Liver (tissue), 3 donors: ENCODE measurements at regions not wholly inside any gene's neighbourhood (a gene's known extent, or its start where the extent isn't known, plus 50 kb on each side); places are given as distances from the start of the nearest gene placed in this dataset.

Experiments
- FOXA1 ChIP-seq: IDR thresholded peaks from 2 replicates; pipeline ENCODE4 v1.6.1; 2016; ENCODE audit warnings: antibody characterized with exemption
- GABPA ChIP-seq, 2 donors: IDR thresholded peaks in 1 of 2; conservative IDR thresholded peaks in 1 of 2; 2 replicates each; pipeline ENCODE4 v1.6.1; 2016; ENCODE audit warnings: antibody characterized with exemption in 2 of 2, mild to moderate bottlenecking in 1 of 2, moderate library complexity in 1 of 2
- HNF4G ChIP-seq: IDR thresholded peaks from 2 replicates; pipeline ENCODE4 v1.6.1; 2016; ENCODE audit warnings: antibody characterized with exemption
- JUND ChIP-seq, 2 donors: IDR thresholded peaks; 2 replicates each; pipeline ENCODE4 v1.6.1; 2016; ENCODE audit warnings: antibody characterized with exemption in 2 of 2
- RAD21 ChIP-seq, 2 donors: IDR thresholded peaks; 2 replicates each; pipeline ENCODE4 v1.6.1; 2016; ENCODE audit warnings: antibody characterized with exemption in 2 of 2, mild to moderate bottlenecking in 2 of 2
- RXRA ChIP-seq, 2 donors: IDR thresholded peaks; 2 replicates each; pipeline ENCODE4 v1.6.1; 2017 to 2018; ENCODE audit warnings: antibody characterized with exemption in 2 of 2, mild to moderate bottlenecking in 1 of 2
- SP1 ChIP-seq: IDR thresholded peaks from 2 replicates; pipeline ENCODE4 v1.6.1; 2018; ENCODE audit warnings: antibody characterized with exemption, mild to moderate bottlenecking
- TAF1 ChIP-seq: conservative IDR thresholded peaks from 2 replicates; pipeline ENCODE4 v1.6.1; 2016; ENCODE audit warnings: antibody characterized with exemption, mild to moderate bottlenecking
- YY1 ChIP-seq: IDR thresholded peaks from 2 replicates; pipeline ENCODE4 v1.6.1; 2016; ENCODE audit warnings: antibody characterized with exemption, mild to moderate bottlenecking
- TF ChIP-seq, protein P1 (sequence below): fragments of 150-350 bp; IDR thresholded peaks from 2 replicates; pipeline ENCODE4 v1.5.1; 2017; ENCODE audit warnings: improper control_type of control experiment, low read depth, low read length; ENCODE audit not compliant: missing input control
- TF ChIP-seq, protein P2 (sequence below): IDR thresholded peaks from 2 replicates; pipeline ENCODE4 v1.6.1; 2016; ENCODE audit warnings: antibody characterized with exemption
- TF ChIP-seq, protein P3 (sequence below): IDR thresholded peaks from 2 replicates; pipeline ENCODE4 v1.6.1; 2016; ENCODE audit warnings: antibody characterized with exemption, mild to moderate bottlenecking
- TF ChIP-seq, protein P4 (sequence below): IDR thresholded peaks from 2 replicates; pipeline ENCODE4 v1.6.1; 2016; ENCODE audit warnings: antibody characterized with exemption
- donor health status: healthy.
- donor health status: healthy.

DNA sequence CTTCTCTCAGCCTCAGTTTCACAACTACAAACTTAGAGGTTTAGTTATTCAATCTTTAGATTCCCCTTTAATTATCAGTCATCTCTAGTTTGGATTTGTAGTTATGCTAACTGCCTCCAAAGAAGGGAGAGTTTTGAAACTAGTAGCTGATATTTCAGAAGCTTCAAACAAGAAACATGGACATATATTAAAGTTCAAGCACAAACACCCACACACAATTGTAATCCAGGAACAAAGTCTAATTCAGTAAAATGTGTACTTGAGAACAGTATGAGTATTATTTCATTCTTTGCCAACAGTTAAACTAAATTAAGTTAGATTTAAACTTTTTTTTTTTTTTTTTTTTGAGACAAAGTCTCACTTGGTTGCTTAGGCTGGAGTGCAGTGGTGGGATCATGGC lies 71.2 kb upstream of the ABCA1 start:
- TF ChIP-seq, protein P1, sequence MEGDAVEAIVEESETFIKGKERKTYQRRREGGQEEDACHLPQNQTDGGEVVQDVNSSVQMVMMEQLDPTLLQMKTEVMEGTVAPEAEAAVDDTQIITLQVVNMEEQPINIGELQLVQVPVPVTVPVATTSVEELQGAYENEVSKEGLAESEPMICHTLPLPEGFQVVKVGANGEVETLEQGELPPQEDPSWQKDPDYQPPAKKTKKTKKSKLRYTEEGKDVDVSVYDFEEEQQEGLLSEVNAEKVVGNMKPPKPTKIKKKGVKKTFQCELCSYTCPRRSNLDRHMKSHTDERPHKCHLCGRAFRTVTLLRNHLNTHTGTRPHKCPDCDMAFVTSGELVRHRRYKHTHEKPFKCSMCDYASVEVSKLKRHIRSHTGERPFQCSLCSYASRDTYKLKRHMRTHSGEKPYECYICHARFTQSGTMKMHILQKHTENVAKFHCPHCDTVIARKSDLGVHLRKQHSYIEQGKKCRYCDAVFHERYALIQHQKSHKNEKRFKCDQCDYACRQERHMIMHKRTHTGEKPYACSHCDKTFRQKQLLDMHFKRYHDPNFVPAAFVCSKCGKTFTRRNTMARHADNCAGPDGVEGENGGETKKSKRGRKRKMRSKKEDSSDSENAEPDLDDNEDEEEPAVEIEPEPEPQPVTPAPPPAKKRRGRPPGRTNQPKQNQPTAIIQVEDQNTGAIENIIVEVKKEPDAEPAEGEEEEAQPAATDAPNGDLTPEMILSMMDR, result no peak
- TF ChIP-seq JUND (IDR thresholded peaks at IDR 0.05), result no peak
- TF ChIP-seq TAF1, result no peak
- TF ChIP-seq, protein P2, sequence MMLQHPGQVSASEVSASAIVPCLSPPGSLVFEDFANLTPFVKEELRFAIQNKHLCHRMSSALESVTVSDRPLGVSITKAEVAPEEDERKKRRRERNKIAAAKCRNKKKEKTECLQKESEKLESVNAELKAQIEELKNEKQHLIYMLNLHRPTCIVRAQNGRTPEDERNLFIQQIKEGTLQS, result no peak
- TF ChIP-seq SP1, result no peak
- TF ChIP-seq, protein P3, sequence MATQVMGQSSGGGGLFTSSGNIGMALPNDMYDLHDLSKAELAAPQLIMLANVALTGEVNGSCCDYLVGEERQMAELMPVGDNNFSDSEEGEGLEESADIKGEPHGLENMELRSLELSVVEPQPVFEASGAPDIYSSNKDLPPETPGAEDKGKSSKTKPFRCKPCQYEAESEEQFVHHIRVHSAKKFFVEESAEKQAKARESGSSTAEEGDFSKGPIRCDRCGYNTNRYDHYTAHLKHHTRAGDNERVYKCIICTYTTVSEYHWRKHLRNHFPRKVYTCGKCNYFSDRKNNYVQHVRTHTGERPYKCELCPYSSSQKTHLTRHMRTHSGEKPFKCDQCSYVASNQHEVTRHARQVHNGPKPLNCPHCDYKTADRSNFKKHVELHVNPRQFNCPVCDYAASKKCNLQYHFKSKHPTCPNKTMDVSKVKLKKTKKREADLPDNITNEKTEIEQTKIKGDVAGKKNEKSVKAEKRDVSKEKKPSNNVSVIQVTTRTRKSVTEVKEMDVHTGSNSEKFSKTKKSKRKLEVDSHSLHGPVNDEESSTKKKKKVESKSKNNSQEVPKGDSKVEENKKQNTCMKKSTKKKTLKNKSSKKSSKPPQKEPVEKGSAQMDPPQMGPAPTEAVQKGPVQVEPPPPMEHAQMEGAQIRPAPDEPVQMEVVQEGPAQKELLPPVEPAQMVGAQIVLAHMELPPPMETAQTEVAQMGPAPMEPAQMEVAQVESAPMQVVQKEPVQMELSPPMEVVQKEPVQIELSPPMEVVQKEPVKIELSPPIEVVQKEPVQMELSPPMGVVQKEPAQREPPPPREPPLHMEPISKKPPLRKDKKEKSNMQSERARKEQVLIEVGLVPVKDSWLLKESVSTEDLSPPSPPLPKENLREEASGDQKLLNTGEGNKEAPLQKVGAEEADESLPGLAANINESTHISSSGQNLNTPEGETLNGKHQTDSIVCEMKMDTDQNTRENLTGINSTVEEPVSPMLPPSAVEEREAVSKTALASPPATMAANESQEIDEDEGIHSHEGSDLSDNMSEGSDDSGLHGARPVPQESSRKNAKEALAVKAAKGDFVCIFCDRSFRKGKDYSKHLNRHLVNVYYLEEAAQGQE, result no peak
- TF ChIP-seq YY1, result no peak
- TF ChIP-seq GABPA (IDR thresholded peaks at IDR 0.05 in 1 of 2, conservative IDR thresholded peaks at IDR 0.05 in 1 of 2), result no peak
- TF ChIP-seq, protein P4, sequence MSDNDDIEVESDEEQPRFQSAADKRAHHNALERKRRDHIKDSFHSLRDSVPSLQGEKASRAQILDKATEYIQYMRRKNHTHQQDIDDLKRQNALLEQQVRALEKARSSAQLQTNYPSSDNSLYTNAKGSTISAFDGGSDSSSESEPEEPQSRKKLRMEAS, result no peak
- TF ChIP-seq HNF4G, result no peak
- no peak for TF ChIP-seq RAD21 (IDR thresholded peaks at IDR 0.05)
- no peak for TF ChIP-seq RXRA (IDR thresholded peaks at IDR 0.05)
- TF ChIP-seq FOXA1, result no peak
